GM12878 (cell line): ENCODE measurements at regions not wholly inside any gene's neighbourhood (a gene's known extent, or its start where the extent isn't known, plus 50 kb on each side); places are given as distances from the start of the nearest gene placed in this dataset.

Source experiments
- ATAC-seq: fragments of 200-7000 bp; cut with Tn5 transposase; 3 replicates; pipeline ENCODE4 v1.9.1; 2020; ENCODE audit warnings: mild to moderate bottlenecking, moderate library complexity
- BruUV-seq: library from RNA; stranded (reverse); fragments of 400-500 nt; replicated peaks from 2 replicates; lab custom pipeline; 2021; lab: Mats Ljungman, UMichigan
- CTCF ChIA-PET: fragments of 300-600 bp; sonication (Branson Sonifier 250); formaldehyde crosslinking; extraction: SDS; loops from one replicate; lab custom pipeline; 2021; ENCODE audit warnings: inconsistent platforms; lab: Yijun Ruan, JAX
- POLR2A ChIA-PET: fragments of 350-600 bp; formaldehyde crosslinking; extraction: SDS; loops from one replicate; lab custom pipeline; 2021; ENCODE audit warnings: inconsistent platforms; lab: Charles Lee
- RAD21 ChIA-PET: fragments of 300-600 bp; sonication (Branson Sonifier 250); formaldehyde crosslinking; loops from one replicate; lab custom pipeline; 2023; ENCODE audit warnings: antibody characterized with exemption; ENCODE audit not compliant: unreplicated experiment; lab: Charles Lee
- SMC1A ChIA-PET: fragments of 300-600 bp; sonication (Branson Sonifier 250); formaldehyde crosslinking; loops from one replicate; lab custom pipeline; 2023; ENCODE audit not compliant: unreplicated experiment, uncharacterized antibody; lab: Charles Lee
- DNase-seq: peaks from one replicate; pipeline ENCODE4 v3.0.0-alpha.2; 2011; ENCODE audit warnings: low read depth, low spot score
- FAIRE-seq: peaks from 3 replicates; lab custom pipeline; 2011; peaks lifted over from hg19 to GRCh38; lab: Jason Lieb, UNC
- H2AFZ ChIP-seq: 2 replicates; pipeline ENCODE4 v1.6.0; 2011; ENCODE audit warnings: low read depth, low read length, control low read depth; ENCODE audit not compliant: control insufficient read depth
- H3K27ac ChIP-seq: 2 replicates; pipeline ENCODE4 v1.5.1; 2011; ENCODE audit warnings: control low read depth; ENCODE audit not compliant: control insufficient read depth, insufficient read depth
- H3K27me3 ChIP-seq, 2 experiments: replicated peaks in 1 of 2; 2 replicates each; pipeline versions ENCODE4 v1.6.0 to v1.6.1; 2011; ENCODE audit warnings: low read length in 1 of 2; ENCODE audit not compliant: control insufficient read depth in 2 of 2, insufficient read depth in 2 of 2
- H3K36me3 ChIP-seq, 2 experiments: 2 replicates each; pipeline ENCODE4 v1.5.1; 2011; ENCODE audit warnings: low read length in 1 of 2; ENCODE audit not compliant: control insufficient read depth in 2 of 2, insufficient read depth in 2 of 2
- H3K4me1 ChIP-seq: 2 replicates; pipeline ENCODE4 v1.6.1; 2011; ENCODE audit warnings: mild to moderate bottlenecking, low read length, moderate library complexity, mixed read lengths; ENCODE audit not compliant: control insufficient read depth, insufficient read depth
- H3K4me2 ChIP-seq: 2 replicates; pipeline ENCODE4 v1.6.0; 2011; ENCODE audit warnings: control low read depth; ENCODE audit not compliant: control insufficient read depth, insufficient read depth
- H3K4me3 ChIP-seq: fragments of 200-600 bp; sonication (generic); 2 replicates; pipeline ENCODE4 v1.5.1; 2016
- H3K79me2 ChIP-seq: 2 replicates; pipeline ENCODE4 v1.6.0; 2011; ENCODE audit warnings: low read length; ENCODE audit not compliant: control insufficient read depth, insufficient read depth
- H3K9ac ChIP-seq: 2 replicates; pipeline ENCODE4 v1.8.0; 2011; ENCODE audit warnings: low read length, control low read depth, mixed read lengths; ENCODE audit not compliant: control insufficient read depth, insufficient read depth
- H3K9me3 ChIP-seq: replicated peaks from 3 replicates; pipeline ENCODE4 v1.5.1; 2011; ENCODE audit warnings: mild to moderate bottlenecking, low read length; ENCODE audit not compliant: control insufficient read depth, insufficient read depth
- H4K20me1 ChIP-seq: 2 replicates; pipeline ENCODE4 v1.6.0; 2011; ENCODE audit not compliant: control insufficient read depth, insufficient read depth
- CBX5 ChIP-seq: sonication (generic); IDR thresholded peaks from 2 replicates; pipeline ENCODE4 v1.6.1; 2016; ENCODE audit warnings: low read depth, moderate library complexity, mild to moderate bottlenecking, inconsistent platforms
- FOXK2 ChIP-seq: fragments of 450-650 bp; IDR thresholded peaks from 2 replicates; pipeline ENCODE4 v1.6.1; 2017; ENCODE audit warnings: mild to moderate bottlenecking, moderate library complexity
- WGBS: methylation state at CpG from one replicate; pipeline ENCODE4 v1.1.6; 2016; ENCODE audit warnings: low lambda C conversion rate; ENCODE audit not compliant: insufficient replicate concordance, insufficient coverage; ENCODE audit errors: missing lambda C conversion rate; 5-methylcytosine and 5-hydroxymethylcytosine counted together
- in situ Hi-C: fragments of 300-500 bp; cut with MboI; formaldehyde crosslinking; loops from 9 replicates; pipeline ENCODE4 v1.14.3; 2018; ENCODE audit warnings: mixed read lengths
- intact Hi-C: fragments of 100-400 bp; cut with micrococcal nuclease; formaldehyde crosslinking; loops from one replicate; pipeline ENCODE4 v1.14.2; 2022; ENCODE audit not compliant: unreplicated experiment
- TF ChIP-seq, protein P1 (sequence below): fragments of 450-650 bp; IDR thresholded peaks from 2 replicates; pipeline ENCODE4 v1.6.1; 2016; ENCODE audit warnings: mild to moderate bottlenecking
- TF ChIP-seq, protein P2 (sequence below): fragments of 450-650 bp; IDR thresholded peaks from 2 replicates; pipeline ENCODE4 v1.6.1; 2017; ENCODE audit warnings: mild to moderate bottlenecking

GRCh38 chr3:31297726-31298298 lies 234.9 kb upstream of the STT3B start (continued):
- TF ChIP-seq, protein P1, sequence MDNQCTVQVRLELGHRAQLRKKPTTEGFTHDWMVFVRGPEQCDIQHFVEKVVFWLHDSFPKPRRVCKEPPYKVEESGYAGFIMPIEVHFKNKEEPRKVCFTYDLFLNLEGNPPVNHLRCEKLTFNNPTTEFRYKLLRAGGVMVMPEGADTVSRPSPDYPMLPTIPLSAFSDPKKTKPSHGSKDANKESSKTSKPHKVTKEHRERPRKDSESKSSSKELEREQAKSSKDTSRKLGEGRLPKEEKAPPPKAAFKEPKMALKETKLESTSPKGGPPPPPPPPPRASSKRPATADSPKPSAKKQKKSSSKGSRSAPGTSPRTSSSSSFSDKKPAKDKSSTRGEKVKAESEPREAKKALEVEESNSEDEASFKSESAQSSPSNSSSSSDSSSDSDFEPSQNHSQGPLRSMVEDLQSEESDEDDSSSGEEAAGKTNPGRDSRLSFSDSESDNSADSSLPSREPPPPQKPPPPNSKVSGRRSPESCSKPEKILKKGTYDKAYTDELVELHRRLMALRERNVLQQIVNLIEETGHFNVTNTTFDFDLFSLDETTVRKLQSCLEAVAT = no peak
- TF ChIP-seq, protein P2, sequence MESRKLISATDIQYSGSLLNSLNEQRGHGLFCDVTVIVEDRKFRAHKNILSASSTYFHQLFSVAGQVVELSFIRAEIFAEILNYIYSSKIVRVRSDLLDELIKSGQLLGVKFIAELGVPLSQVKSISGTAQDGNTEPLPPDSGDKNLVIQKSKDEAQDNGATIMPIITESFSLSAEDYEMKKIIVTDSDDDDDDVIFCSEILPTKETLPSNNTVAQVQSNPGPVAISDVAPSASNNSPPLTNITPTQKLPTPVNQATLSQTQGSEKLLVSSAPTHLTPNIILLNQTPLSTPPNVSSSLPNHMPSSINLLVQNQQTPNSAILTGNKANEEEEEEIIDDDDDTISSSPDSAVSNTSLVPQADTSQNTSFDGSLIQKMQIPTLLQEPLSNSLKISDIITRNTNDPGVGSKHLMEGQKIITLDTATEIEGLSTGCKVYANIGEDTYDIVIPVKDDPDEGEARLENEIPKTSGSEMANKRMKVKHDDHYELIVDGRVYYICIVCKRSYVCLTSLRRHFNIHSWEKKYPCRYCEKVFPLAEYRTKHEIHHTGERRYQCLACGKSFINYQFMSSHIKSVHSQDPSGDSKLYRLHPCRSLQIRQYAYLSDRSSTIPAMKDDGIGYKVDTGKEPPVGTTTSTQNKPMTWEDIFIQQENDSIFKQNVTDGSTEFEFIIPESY = no peak

- no peak for FAIRE-seq
- ChIA-PET CTCF (interaction anchor here (0.6 kb wide), 1 partner anchor 628 kb away, joined by 3 read pairs; no protein-coding TSS in a partner anchor), RAD21 (no interaction called here), POLR2A (no interaction called here), SMC1A (interaction anchor here (0.8 to 1.8 kb wide), 2 partner anchors 10 to 12 kb away, joined by 3 to 4 read pairs; no protein-coding TSS in a partner anchor)
- no TSS peak for BruUV-seq
- 13% methylated on average over 2 of the region's 2 CpGs for WGBS
- TF ChIP-seq CBX5 (no peak), FOXK2 (no peak)
- H3K27ac ChIP-seq = no peak overlapping the region
- H3K79me2 ChIP-seq = no peaks in the 10 kb centered on the region
- H3K4me3 ChIP-seq = no peak overlapping the region
- no peaks in the 10 kb centered on the region for H3K36me3 ChIP-seq
- no peak overlapping the region for H3K9ac ChIP-seq
- in situ Hi-C loops = no loop called here
- no peak overlapping the region for H3K4me2 ChIP-seq
- no peaks in the 10 kb centered on the region for H4K20me1 ChIP-seq
- intact Hi-C loops = no loop called here
- H3K9me3 ChIP-seq = no peaks in the 10 kb centered on the region; the same call in 1 of the 3 replicates
- ATAC-seq = no peak
- no peaks in the 10 kb centered on the region for H3K4me1 ChIP-seq
- H2AFZ ChIP-seq = no peak overlapping the region
- DNase-seq = no peak
- no peaks in the 10 kb centered on the region for H3K27me3 ChIP-seq
Observed at GRCh38 chr3:31300456-31301443, 232.0 kb upstream of the STT3B start.
